ENCODE measurements at regions not wholly inside any gene's neighbourhood (a gene's known extent, or its start where the extent isn't known, plus 50 kb on each side); places are given as distances from the start of the nearest gene placed in this dataset.
"Not testable (repeated sequence)": the region's sequence is repeated elsewhere in the genome, so short reads cannot be mapped to it uniquely, and the experiment has no call there.

DNA sequence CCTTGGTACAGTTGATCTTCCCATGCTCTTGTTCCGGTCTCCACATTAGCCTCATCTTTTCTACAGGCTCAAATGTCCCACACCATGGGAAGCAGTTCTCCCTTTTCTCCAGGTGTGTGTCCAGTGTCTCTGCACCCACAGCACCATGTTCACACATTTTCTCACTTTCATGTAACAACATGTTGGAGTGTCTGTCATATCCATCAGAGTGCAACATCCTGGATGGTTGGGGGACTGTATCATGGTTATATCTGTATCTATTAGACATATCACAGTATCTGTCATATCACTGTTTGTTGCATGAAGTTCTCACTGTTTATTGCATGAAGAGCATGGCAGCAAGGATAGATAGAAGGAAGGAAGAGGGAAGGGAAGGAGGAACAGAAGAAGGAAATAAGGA, 635.6 kb downstream of the EPM2A start:
- intact Hi-C loops (cut with micrococcal nuclease) = no loop called here
- no peaks in the 10 kb centered on the region for H3K79me2 ChIP-seq (ENCODE audit: control insufficient read depth, insufficient read depth, low read length)
- H3K27me3 Mint-ChIP-seq = no peaks in the 10 kb centered on the region
- no peak overlapping the region for H3K4me2 ChIP-seq (replicated peaks; ENCODE audit: low read depth, low read length, poor library complexity, severe bottlenecking)
- no peaks in the 10 kb centered on the region for H3K4me1 ChIP-seq (ENCODE audit: control insufficient read depth in 2 of 2, insufficient read depth in 2 of 2, low read length in 2 of 2)
- no peak overlapping the region for H2AFZ ChIP-seq (ENCODE audit: insufficient read depth, low read depth, low read length, poor library complexity, severe bottlenecking)
- ChIA-PET CTCF (no interaction called here), POLR2A (no interaction called here)
- peaks cover 0 to 7% (median 3%) of the 10 kb centered on the region in 3 donors for H3K9me3 ChIP-seq (ENCODE audit: control extremely low read depth in 1 of 3, control insufficient read depth in 2 of 3, insufficient read depth in 1 of 3, low read length in 2 of 3)
- ATAC-seq (ENCODE audit: low read depth) (no peak), DNase-seq (no peak)
- no peak overlapping the region for H3K4me3 Mint-ChIP-seq
- H3K27me3 ChIP-seq (replicated peaks in 1 of 4; ENCODE audit: control extremely low read depth in 1 of 4, control insufficient read depth in 3 of 4, insufficient read depth in 4 of 4, low read length in 3 of 4) = no peaks in the 10 kb centered on the region
- H4K20me1 ChIP-seq (ENCODE audit: control insufficient read depth, insufficient read depth, low read length, poor library complexity, severe bottlenecking) = no peaks in the 10 kb centered on the region
- no peak overlapping the region for H3K27ac ChIP-seq (ENCODE audit: low read length in 2 of 2)
- H3K4me3 ChIP-seq (ENCODE audit: control extremely low read depth in 1 of 5, extremely low read depth in 1 of 5, insufficient read depth in 1 of 5, low read depth in 2 of 5, low read length in 4 of 5) = no peak overlapping the region
- H3K36me3 ChIP-seq (replicated peaks in 1 of 2; ENCODE audit: control extremely low read depth in 1 of 2, control insufficient read depth in 1 of 2, extremely low read depth in 1 of 2, insufficient read depth in 2 of 2, low read length in 1 of 2) = no peaks in the 10 kb centered on the region
- WGBS (ENCODE audit: insufficient coverage) = 100% methylated on average over 1 of the region's 1 CpG
- no peaks in the 10 kb centered on the region for H3K4me1 Mint-ChIP-seq
- TF ChIP-seq EZH2 (IDR thresholded peaks at IDR 0.05; ENCODE audit: borderline replicate concordance, insufficient read depth, low read depth, low read length, poor library complexity, severe bottlenecking) = no peak
- TF ChIP-seq, protein P1, sequence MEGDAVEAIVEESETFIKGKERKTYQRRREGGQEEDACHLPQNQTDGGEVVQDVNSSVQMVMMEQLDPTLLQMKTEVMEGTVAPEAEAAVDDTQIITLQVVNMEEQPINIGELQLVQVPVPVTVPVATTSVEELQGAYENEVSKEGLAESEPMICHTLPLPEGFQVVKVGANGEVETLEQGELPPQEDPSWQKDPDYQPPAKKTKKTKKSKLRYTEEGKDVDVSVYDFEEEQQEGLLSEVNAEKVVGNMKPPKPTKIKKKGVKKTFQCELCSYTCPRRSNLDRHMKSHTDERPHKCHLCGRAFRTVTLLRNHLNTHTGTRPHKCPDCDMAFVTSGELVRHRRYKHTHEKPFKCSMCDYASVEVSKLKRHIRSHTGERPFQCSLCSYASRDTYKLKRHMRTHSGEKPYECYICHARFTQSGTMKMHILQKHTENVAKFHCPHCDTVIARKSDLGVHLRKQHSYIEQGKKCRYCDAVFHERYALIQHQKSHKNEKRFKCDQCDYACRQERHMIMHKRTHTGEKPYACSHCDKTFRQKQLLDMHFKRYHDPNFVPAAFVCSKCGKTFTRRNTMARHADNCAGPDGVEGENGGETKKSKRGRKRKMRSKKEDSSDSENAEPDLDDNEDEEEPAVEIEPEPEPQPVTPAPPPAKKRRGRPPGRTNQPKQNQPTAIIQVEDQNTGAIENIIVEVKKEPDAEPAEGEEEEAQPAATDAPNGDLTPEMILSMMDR (IDR thresholded peaks at IDR 0.05) = no peak
- H3K9ac ChIP-seq (ENCODE audit: low read length) = no peak overlapping the region
- peaks cover 13% of the 10 kb centered on the region for H3K9me3 Mint-ChIP-seq (ENCODE audit: insufficient read depth)
- H3K27ac Mint-ChIP-seq = no peak overlapping the region

DNA sequence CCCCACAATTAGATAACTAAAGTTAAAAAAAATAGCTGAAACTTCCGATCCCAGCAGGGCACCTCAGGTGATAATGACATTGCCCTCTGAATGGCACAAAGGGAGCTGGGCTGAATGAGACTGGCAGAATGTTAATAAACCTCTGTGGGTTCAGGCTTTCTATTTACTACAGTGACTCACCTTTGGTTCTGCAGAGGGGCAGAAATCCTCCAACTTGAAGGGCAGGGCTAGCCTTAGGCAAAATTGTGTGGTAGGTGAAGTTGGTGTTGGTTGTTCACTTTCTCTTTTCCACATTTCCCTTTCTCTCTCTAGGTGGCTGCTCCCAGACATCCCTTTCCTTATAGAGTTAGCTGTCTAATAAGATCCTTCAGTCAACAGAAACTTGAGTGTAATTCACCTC, 625.2 kb downstream of the EPM2A start:
- WGBS (ENCODE audit: insufficient coverage) = no CpG with 5 or more reads among the region's 1 CpG
- no peak for TF ChIP-seq EZH2 (IDR thresholded peaks at IDR 0.05; ENCODE audit: borderline replicate concordance, insufficient read depth, low read depth, low read length, poor library complexity, severe bottlenecking)
- TF ChIP-seq, protein P1 (IDR thresholded peaks at IDR 0.05) = no peak
- Mint-ChIP-seq H3K27ac (no peak overlapping the region), H3K4me1 (no peaks in the 10 kb centered on the region), H3K27me3 (peaks cover 4% of the 10 kb centered on the region), H3K4me3 (no peak overlapping the region), H3K9me3 (ENCODE audit: insufficient read depth) (no peaks in the 10 kb centered on the region)
- DNase-seq (no peak), ATAC-seq (ENCODE audit: low read depth) (no peak)
- Histone ChIP-seq H3K27me3 (replicated peaks in 1 of 4; ENCODE audit: control extremely low read depth in 1 of 4, control insufficient read depth in 3 of 4, insufficient read depth in 4 of 4, low read length in 3 of 4) (no peaks in the 10 kb centered on the region), H2AFZ (ENCODE audit: insufficient read depth, low read depth, low read length, poor library complexity, severe bottlenecking) (no peak overlapping the region), H3K9ac (ENCODE audit: low read length) (no peak overlapping the region), H3K4me3 (ENCODE audit: control extremely low read depth in 1 of 5, extremely low read depth in 1 of 5, insufficient read depth in 1 of 5, low read depth in 2 of 5, low read length in 4 of 5) (no peak overlapping the region), H3K4me2 (replicated peaks; ENCODE audit: low read depth, low read length, poor library complexity, severe bottlenecking) (no peak overlapping the region), H3K4me1 (ENCODE audit: control insufficient read depth in 2 of 2, insufficient read depth in 2 of 2, low read length in 2 of 2) (no peaks in the 10 kb centered on the region), H3K36me3 (replicated peaks in 1 of 2; ENCODE audit: control extremely low read depth in 1 of 2, control insufficient read depth in 1 of 2, extremely low read depth in 1 of 2, insufficient read depth in 2 of 2, low read length in 1 of 2) (no peaks in the 10 kb centered on the region), H4K20me1 (ENCODE audit: control insufficient read depth, insufficient read depth, low read length, poor library complexity, severe bottlenecking) (no peaks in the 10 kb centered on the region), H3K79me2 (ENCODE audit: control insufficient read depth, insufficient read depth, low read length) (no peaks in the 10 kb centered on the region), H3K9me3 (ENCODE audit: control extremely low read depth in 1 of 3, control insufficient read depth in 2 of 3, insufficient read depth in 1 of 3, low read length in 2 of 3) (no peaks in the 10 kb centered on the region), H3K27ac (ENCODE audit: low read length in 2 of 2) (no peak overlapping the region)
- ChIA-PET CTCF (no interaction called here), POLR2A (no interaction called here)
- intact Hi-C loops (cut with micrococcal nuclease) = no loop called here

DNA sequence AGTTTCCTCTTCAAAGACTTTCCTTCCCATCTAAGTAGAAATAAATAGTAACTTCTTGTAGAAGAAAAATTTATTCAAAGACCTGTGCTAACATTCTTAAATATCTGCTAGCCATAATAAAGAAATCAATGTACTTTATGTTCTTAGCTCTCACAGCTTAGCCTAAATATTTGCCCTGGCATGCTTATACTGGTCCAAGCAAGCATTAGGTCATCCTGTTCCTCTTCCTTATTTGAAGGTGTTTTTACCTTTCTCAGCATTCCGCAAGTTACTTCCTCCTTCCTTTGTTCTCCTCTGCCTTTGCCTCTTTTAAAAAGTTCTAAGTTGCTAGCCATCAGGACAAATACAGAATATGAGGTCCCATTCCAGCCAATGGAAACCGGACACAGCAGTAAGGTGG, 623.9 kb downstream of the EPM2A start:
- H3K27ac ChIP-seq (ENCODE audit: low read length in 2 of 2); H3K27me3 Mint-ChIP-seq; H3K27me3 ChIP-seq (replicated peaks in 1 of 4; ENCODE audit: control extremely low read depth in 1 of 4, control insufficient read depth in 3 of 4, insufficient read depth in 4 of 4, low read length in 3 of 4); intact Hi-C loops (cut with micrococcal nuclease); H3K4me3 ChIP-seq (ENCODE audit: control extremely low read depth in 1 of 5, extremely low read depth in 1 of 5, insufficient read depth in 1 of 5, low read depth in 2 of 5, low read length in 4 of 5); H3K79me2 ChIP-seq (ENCODE audit: control insufficient read depth, insufficient read depth, low read length); H3K9ac ChIP-seq (ENCODE audit: low read length); H3K4me2 ChIP-seq (replicated peaks; ENCODE audit: low read depth, low read length, poor library complexity, severe bottlenecking); POLR2A ChIA-PET; H3K27ac Mint-ChIP-seq; DNase-seq; CTCF ChIA-PET; H3K9me3 ChIP-seq (ENCODE audit: control extremely low read depth in 1 of 3, control insufficient read depth in 2 of 3, insufficient read depth in 1 of 3, low read length in 2 of 3); H3K4me1 ChIP-seq (ENCODE audit: control insufficient read depth in 2 of 2, insufficient read depth in 2 of 2, low read length in 2 of 2); ATAC-seq (ENCODE audit: low read depth); H4K20me1 ChIP-seq (ENCODE audit: control insufficient read depth, insufficient read depth, low read length, poor library complexity, severe bottlenecking); H2AFZ ChIP-seq (ENCODE audit: insufficient read depth, low read depth, low read length, poor library complexity, severe bottlenecking); H3K9me3 Mint-ChIP-seq (ENCODE audit: insufficient read depth); H3K4me3 Mint-ChIP-seq; H3K36me3 ChIP-seq (replicated peaks in 1 of 2; ENCODE audit: control extremely low read depth in 1 of 2, control insufficient read depth in 1 of 2, extremely low read depth in 1 of 2, insufficient read depth in 2 of 2, low read length in 1 of 2); H3K4me1 Mint-ChIP-seq: not testable (repeated sequence)
- WGBS (ENCODE audit: insufficient coverage) = 93% methylated on average over 2 of the region's 2 CpGs
